HepG2 (cell line): ENCODE measurements at regions not wholly inside any gene's neighbourhood (a gene's known extent, or its start where the extent isn't known, plus 50 kb on each side); places are given as distances from the start of the nearest gene placed in this dataset.
A peak's percentile ranks its signal among the peaks of the same experiment; 100 is the strongest.

Source experiments
- AHR ChIP-seq: IDR thresholded peaks from 2 replicates; pipeline ENCODE4 v1.6.1; 2018; ENCODE audit warnings: missing genetic modification reagents, missing compliant biosample characterization
- CC2D1A ChIP-seq: sonication (generic); formaldehyde crosslinking; IDR thresholded peaks from 2 replicates; pipeline ENCODE4 v1.8.1; 2023; ENCODE audit warnings: mild to moderate bottlenecking, missing genetic modification reagents
- CEBPG ChIP-seq: IDR thresholded peaks from 2 replicates; pipeline ENCODE4 v1.6.1; 2016
- DRAP1 ChIP-seq: IDR thresholded peaks from 2 replicates; pipeline ENCODE4 v1.6.1; 2016; ENCODE audit warnings: missing genetic modification reagents, missing compliant biosample characterization
- FIP1L1 ChIP-seq: fragments of 200-400 bp; formaldehyde crosslinking; IDR thresholded peaks from 2 replicates; pipeline ENCODE4 v1.6.1; 2018; ENCODE audit warnings: low read depth, mild to moderate bottlenecking, low read length, moderate library complexity, borderline replicate concordance; ENCODE audit not compliant: insufficient read depth
- HES4 ChIP-seq: sonication (generic); formaldehyde crosslinking; IDR thresholded peaks from 2 replicates; pipeline ENCODE4 v1.9.0; 2021; ENCODE audit warnings: mild to moderate bottlenecking, missing genetic modification reagents, borderline replicate concordance
- KDM5A ChIP-seq: fragments of 200-600 bp; sonication (generic); IDR thresholded peaks from 2 replicates; pipeline ENCODE4 v1.7.0; 2018; ENCODE audit warnings: antibody characterized with exemption, mild to moderate bottlenecking, low read length, borderline replicate concordance
- KLF12 ChIP-seq: sonication (generic); formaldehyde crosslinking; IDR thresholded peaks from 2 replicates; pipeline ENCODE4 v1.4.0; 2020; ENCODE audit warnings: missing genetic modification reagents, borderline replicate concordance
- MNT ChIP-seq: fragments of 450-650 bp; IDR thresholded peaks from 2 replicates; pipeline ENCODE4 v1.6.1; 2016
- NR2C2 ChIP-seq: sonication (generic); formaldehyde crosslinking; IDR thresholded peaks from 2 replicates; pipeline ENCODE4 v1.4.0; 2020; ENCODE audit warnings: missing genetic modification reagents, mild to moderate bottlenecking, moderate library complexity, borderline replicate concordance
- PHF20 ChIP-seq: sonication (generic); formaldehyde crosslinking; IDR thresholded peaks from 2 replicates; pipeline ENCODE4 v1.5.0; 2020; ENCODE audit warnings: mild to moderate bottlenecking, missing genetic modification reagents
- PTBP1 ChIP-seq: fragments of 200-400 bp; formaldehyde crosslinking; IDR thresholded peaks from 2 replicates; pipeline ENCODE4 v1.6.1; 2018; ENCODE audit warnings: low read length, low read depth; ENCODE audit not compliant: poor library complexity, severe bottlenecking
- RBFOX2 ChIP-seq: fragments of 200-400 bp; formaldehyde crosslinking; IDR thresholded peaks from 2 replicates; pipeline ENCODE4 v1.6.1; 2017; ENCODE audit warnings: low read depth, mild to moderate bottlenecking, low read length
- SOX13 ChIP-seq, 3 experiments: fragments of 450-650 bp in 1 of 3; sonication (generic) in 1 of 3; formaldehyde crosslinking in 1 of 3; IDR thresholded peaks in 2 of 3; conservative IDR thresholded peaks in 1 of 3; 2 replicates each; pipeline versions ENCODE4 v1.5.0 to v1.6.1; 2016 to 2020; ENCODE audit warnings: antibody characterized with exemption in 1 of 3, mild to moderate bottlenecking in 1 of 3, missing compliant biosample characterization in 1 of 3, missing genetic modification reagents in 1 of 3, moderate library complexity in 1 of 3
- SP5 ChIP-seq: IDR thresholded peaks from 2 replicates; pipeline ENCODE4 v1.6.1; 2016; ENCODE audit warnings: low read depth, borderline replicate concordance
- TARDBP ChIP-seq: sonication (generic); formaldehyde crosslinking; IDR thresholded peaks from 2 replicates; pipeline ENCODE4 v1.8.0; 2022; ENCODE audit warnings: mild to moderate bottlenecking, missing genetic modification reagents
- TCF7L2 ChIP-seq: IDR thresholded peaks from 2 replicates; pipeline ENCODE4 v1.6.1; 2011; ENCODE audit warnings: mild to moderate bottlenecking, low read depth, low read length, moderate library complexity
- U2AF2 ChIP-seq: fragments of 200-400 bp; formaldehyde crosslinking; IDR thresholded peaks from 2 replicates; pipeline ENCODE4 v1.6.1; 2017; ENCODE audit warnings: low read depth, mild to moderate bottlenecking, low read length
- ZKSCAN8 ChIP-seq: IDR thresholded peaks from 2 replicates; pipeline ENCODE4 v1.6.1; 2016; ENCODE audit warnings: borderline replicate concordance, missing genetic modification reagents, missing compliant biosample characterization
- ZNF230 ChIP-seq: sonication (generic); formaldehyde crosslinking; IDR thresholded peaks from 2 replicates; pipeline ENCODE4 v1.4.0; 2020; ENCODE audit warnings: mild to moderate bottlenecking, missing genetic modification reagents
- ZNF264 ChIP-seq: sonication (generic); formaldehyde crosslinking; IDR thresholded peaks from 2 replicates; pipeline ENCODE4 v1.4.0; 2020; ENCODE audit warnings: missing genetic modification reagents
- ZNF274 ChIP-seq: sonication (generic); formaldehyde crosslinking; IDR thresholded peaks from 2 replicates; pipeline ENCODE4 v1.5.1; 2020; ENCODE audit warnings: mild to moderate bottlenecking, missing genetic modification reagents
- ZNF30 ChIP-seq: sonication (generic); formaldehyde crosslinking; IDR thresholded peaks from 2 replicates; pipeline ENCODE4 v1.5.0; 2020; ENCODE audit warnings: mild to moderate bottlenecking, missing genetic modification reagents
- ZNF546 ChIP-seq: sonication (generic); formaldehyde crosslinking; conservative IDR thresholded peaks from 2 replicates; pipeline ENCODE4 v1.8.1; 2023; ENCODE audit warnings: mild to moderate bottlenecking, missing genetic modification reagents
- ZNF660 ChIP-seq: sonication (generic); formaldehyde crosslinking; IDR thresholded peaks from 2 replicates; pipeline ENCODE4 v1.5.1; 2020; ENCODE audit warnings: mild to moderate bottlenecking, low read depth, missing genetic modification reagents, borderline replicate concordance
- ZSCAN29 ChIP-seq: sonication (generic); formaldehyde crosslinking; conservative IDR thresholded peaks from 2 replicates; pipeline ENCODE4 v1.4.0; 2020; ENCODE audit warnings: mild to moderate bottlenecking, missing genetic modification reagents
- ZSCAN31 ChIP-seq: sonication (generic); formaldehyde crosslinking; IDR thresholded peaks from 2 replicates; pipeline ENCODE4 v1.5.0; 2020; ENCODE audit warnings: low read depth, mild to moderate bottlenecking, missing genetic modification reagents
- TF ChIP-seq, protein P1 (sequence below): sonication (generic); formaldehyde crosslinking; IDR thresholded peaks from 2 replicates; pipeline ENCODE4 v1.8.1; 2022; ENCODE audit warnings: mild to moderate bottlenecking, missing genetic modification reagents
- TF ChIP-seq, protein P2 (sequence below): sonication (generic); formaldehyde crosslinking; IDR thresholded peaks from 2 replicates; pipeline ENCODE4 v1.4.0; 2020; ENCODE audit warnings: missing genetic modification reagents

DNA sequence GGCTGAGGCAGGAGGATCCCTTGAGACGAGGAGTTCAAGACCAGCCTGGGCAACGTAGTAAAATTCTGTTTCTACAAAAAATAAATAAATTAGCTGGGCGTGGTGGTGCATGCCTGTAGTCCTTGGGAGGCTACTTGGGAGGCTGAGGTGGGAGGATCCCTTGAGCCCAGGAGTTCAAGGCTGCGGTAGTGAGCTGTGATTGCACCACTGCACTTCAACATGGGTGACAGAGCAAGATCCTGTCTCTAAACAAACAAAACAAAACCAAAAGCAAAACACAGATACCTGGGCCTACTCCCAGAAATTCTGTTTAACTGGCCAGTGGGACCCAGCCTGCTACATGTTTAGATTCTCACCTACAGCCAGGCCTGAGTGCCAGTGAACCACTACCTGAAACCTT lies 74.6 kb upstream of the MEDAG start (continued):
- TF ChIP-seq PHF20 (CRISPR knock-in tag) (no peak), RBFOX2 (no peak), TCF7L2 (no peak), AHR (CRISPR knock-in tag) (no peak), CC2D1A (no peak), KLF12 (CRISPR knock-in tag) (no peak), U2AF2 (no peak), HES4 (CRISPR knock-in tag) (no peak), ZNF660 (CRISPR knock-in tag) (no peak), ZNF546 (no peak), CEBPG (CRISPR knock-in tag) (peak; percentile 73), ZSCAN31 (CRISPR knock-in tag) (no peak), TARDBP (CRISPR knock-in tag) (no peak), SOX13 (IDR thresholded peaks at IDR 0.05) (no peak), SOX13 (CRISPR knock-in tag; conservative IDR thresholded peaks at IDR 0.05 in 1 of 2, IDR thresholded peaks at IDR 0.05 in 1 of 2) (peak in 1 of 2 experiments; percentile 50; a peak in 2 of 4 replicates), KDM5A (no peak), SP5 (CRISPR knock-in tag) (peak; percentile 69), ZNF30 (CRISPR knock-in tag) (no peak), DRAP1 (CRISPR knock-in tag) (no peak), PTBP1 (no peak), FIP1L1 (no peak), ZNF230 (no peak), ZSCAN29 (no peak), MNT (no peak), NR2C2 (CRISPR knock-in tag) (no peak; the same call in 1 of the 2 replicates), ZNF274 (CRISPR knock-in tag) (no peak), ZNF264 (CRISPR knock-in tag) (no peak), ZKSCAN8 (CRISPR knock-in tag) (no peak)
- TF ChIP-seq, protein P1, sequence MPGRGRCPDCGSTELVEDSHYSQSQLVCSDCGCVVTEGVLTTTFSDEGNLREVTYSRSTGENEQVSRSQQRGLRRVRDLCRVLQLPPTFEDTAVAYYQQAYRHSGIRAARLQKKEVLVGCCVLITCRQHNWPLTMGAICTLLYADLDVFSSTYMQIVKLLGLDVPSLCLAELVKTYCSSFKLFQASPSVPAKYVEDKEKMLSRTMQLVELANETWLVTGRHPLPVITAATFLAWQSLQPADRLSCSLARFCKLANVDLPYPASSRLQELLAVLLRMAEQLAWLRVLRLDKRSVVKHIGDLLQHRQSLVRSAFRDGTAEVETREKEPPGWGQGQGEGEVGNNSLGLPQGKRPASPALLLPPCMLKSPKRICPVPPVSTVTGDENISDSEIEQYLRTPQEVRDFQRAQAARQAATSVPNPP (CRISPR knock-in tag): no peak
- TF ChIP-seq, protein P2, sequence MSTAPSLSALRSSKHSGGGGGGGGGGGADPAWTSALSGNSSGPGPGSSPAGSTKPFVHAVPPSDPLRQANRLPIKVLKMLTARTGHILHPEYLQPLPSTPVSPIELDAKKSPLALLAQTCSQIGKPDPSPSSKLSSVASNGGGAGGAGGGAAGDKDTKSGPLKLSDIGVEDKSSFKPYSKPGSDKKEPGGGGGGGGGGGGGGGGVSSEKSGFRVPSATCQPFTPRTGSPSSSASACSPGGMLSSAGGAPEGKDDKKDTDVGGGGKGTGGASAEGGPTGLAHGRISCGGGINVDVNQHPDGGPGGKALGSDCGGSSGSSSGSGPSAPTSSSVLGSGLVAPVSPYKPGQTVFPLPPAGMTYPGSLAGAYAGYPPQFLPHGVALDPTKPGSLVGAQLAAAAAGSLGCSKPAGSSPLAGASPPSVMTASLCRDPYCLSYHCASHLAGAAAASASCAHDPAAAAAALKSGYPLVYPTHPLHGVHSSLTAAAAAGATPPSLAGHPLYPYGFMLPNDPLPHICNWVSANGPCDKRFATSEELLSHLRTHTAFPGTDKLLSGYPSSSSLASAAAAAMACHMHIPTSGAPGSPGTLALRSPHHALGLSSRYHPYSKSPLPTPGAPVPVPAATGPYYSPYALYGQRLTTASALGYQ (CRISPR knock-in tag): no peak
